Left colon (tissue), 2 donors: ENCODE measurements at regions not wholly inside any gene's neighbourhood (a gene's known extent, or its start where the extent isn't known, plus 50 kb on each side); places are given as distances from the start of the nearest gene placed in this dataset.

Experiments used
- ATAC-seq: fragments of 200-7000 bp; cut with Tn5 transposase; one replicate; pipeline ENCODE4 v1.9.1; 2020; ENCODE audit warnings: mild to moderate bottlenecking, moderate library complexity
- DNase-seq, 2 donors: peaks; one replicate each; pipeline ENCODE4 v3.0.0-alpha.2; 2020
- intact Hi-C, 2 donors: fragments of 100-400 bp; cut with DNase I in 1 of 2; cut with micrococcal nuclease in 1 of 2; formaldehyde crosslinking; loops; one replicate each; pipeline versions ENCODE4 v1.11.2 to v1.14.0; 2022; cut with DNase I, micrococcal nuclease
- donor health status: DM: no; HTN: no; CAD: no.
- donor health status: DM: yes; HTN: yes; CAD: no.

DNA sequence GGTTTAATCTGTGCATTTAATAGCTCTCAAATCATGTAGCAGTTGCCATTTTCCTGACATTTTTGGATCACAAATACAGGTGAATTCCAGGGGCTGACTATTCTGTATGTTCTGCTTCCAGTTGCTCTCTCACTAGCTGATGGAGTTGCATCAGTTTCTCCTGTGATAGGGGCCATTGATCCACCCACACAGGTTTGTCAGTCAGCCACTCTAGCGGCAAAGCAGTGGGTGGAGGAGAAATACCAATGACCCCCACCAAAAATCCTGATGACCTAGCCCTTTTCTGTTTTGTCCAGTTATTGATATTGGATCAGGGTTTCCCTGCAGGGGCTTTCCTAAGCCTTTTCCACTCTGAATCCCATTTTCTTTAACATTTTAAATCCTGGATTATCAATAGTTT, 72.3 kb upstream of the BTN3A2 start:
- intact Hi-C loops: no loop called here
- no peak for ATAC-seq
- DNase-seq: no peak

DNA sequence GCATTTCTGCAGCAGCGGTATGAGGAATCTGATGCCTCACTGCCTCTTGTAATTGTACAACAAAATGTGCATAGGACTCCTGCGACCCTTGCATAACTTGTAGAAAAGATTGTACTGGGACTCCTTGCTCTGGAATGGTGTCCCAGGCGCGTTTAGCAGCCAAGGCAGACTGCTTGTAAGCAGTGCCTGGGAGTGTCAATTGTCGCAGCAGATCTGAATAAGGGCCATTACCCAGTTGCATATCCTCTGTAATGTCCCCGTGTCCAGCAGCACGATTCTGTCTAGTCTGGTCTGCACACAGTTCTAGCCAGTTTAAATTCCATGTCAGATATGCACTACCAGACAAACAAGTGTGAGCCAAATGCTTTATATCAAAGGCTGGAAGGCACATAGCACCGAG, 70.7 kb upstream of the BTN3A2 start:
- DNase-seq: no peak
- intact Hi-C loops: no loop called here
- ATAC-seq: no peak

- intact Hi-C loops: no loop called here
- ATAC-seq (peak; percentile 96), DNase-seq (peak; percentile 29 to 53)
Observed at GRCh38 chr6:26295691-26296555, 69.1 kb upstream of the BTN3A2 start.

DNA sequence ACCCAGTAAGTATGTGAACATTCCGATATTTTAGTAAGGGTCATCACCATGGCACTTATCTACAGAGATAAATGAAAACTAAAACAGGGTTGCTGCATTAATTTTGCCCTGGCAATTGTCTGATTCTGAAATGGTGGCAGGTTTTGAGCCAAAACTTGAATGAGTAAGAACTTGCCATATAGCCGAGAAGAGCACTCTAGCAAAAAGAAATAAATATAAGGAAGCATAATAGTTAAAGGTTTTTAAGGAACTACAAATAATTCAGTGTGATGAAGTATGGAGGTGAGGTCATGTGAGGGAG, 68.5 kb upstream of the BTN3A2 start:
- DNase-seq (no peak), ATAC-seq (no peak)
- intact Hi-C loops: no loop called here

GRCh38 chr6:26296857-26297648, 67.9 kb upstream of the BTN3A2 start:
- ATAC-seq (no peak), DNase-seq (no peak)
- intact Hi-C loops: no loop called here

GRCh38 chr6:26299286-26300042, 65.5 kb upstream of the BTN3A2 start:
- intact Hi-C loops: no loop called here
- DNase-seq (no peak), ATAC-seq (no peak)

DNA sequence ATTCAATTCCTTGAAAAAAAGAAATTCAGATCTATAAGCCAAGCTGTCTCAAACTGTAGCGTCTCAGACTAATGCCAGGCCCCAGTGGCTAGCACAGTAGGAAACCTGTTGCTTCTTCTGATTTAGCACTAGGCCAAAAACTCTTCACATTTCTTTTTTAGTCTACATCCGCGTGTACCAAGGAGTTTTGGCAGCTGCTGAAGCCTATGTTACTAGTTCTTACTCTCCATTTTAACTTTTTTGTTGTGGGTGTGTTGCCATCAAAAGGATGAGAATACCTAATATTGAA, 65.0 kb upstream of the BTN3A2 start:
- no peak for DNase-seq
- no peak for ATAC-seq
- intact Hi-C loops: no loop called here

GRCh38 chr6:26300359-26300758, 64.6 kb upstream of the BTN3A2 start:
- ATAC-seq (no peak), DNase-seq (no peak)
- intact Hi-C loops: no loop called here

DNA sequence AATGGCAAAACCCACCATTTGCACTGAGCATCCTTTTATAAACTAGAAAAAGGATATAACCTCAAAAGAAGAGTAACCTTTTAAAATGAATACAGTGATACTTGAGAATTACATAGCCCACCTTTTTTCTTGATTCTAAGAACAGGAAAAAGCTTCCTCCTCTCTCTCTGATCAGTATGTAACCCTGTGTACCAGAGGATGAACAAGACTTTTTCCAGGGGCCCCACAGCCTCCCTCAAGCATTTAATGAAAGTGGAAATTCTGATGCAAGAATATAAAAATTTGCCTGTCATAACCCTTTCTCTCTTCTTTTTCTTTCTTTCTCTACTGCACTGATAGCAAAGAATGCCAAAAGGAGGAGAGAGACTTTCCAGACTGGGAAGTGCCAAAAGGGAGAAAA, 64.2 kb upstream of the BTN3A2 start:
- no peak for ATAC-seq
- intact Hi-C loops: no loop called here
- DNase-seq: no peak

DNA sequence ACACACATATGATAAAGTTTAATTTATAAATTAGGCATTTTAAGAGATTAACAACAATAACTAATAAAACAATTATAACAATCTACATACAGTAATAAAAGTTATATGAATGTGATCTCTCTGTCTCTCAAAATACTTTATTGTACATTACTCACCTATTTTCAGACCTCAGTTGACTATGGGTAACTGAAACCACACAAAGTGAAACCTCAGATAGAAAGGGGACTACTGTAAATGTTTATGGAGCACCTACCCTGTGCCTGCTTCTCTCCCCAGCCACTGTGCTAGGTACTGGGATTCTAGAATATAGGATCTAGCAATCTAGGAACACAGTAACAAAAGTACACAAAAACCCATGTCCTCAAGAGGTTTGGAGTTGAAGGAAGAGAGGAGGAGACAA, 63.4 kb upstream of the BTN3A2 start:
- DNase-seq: no peak
- ATAC-seq: no peak
- intact Hi-C loops: no loop called here

DNA sequence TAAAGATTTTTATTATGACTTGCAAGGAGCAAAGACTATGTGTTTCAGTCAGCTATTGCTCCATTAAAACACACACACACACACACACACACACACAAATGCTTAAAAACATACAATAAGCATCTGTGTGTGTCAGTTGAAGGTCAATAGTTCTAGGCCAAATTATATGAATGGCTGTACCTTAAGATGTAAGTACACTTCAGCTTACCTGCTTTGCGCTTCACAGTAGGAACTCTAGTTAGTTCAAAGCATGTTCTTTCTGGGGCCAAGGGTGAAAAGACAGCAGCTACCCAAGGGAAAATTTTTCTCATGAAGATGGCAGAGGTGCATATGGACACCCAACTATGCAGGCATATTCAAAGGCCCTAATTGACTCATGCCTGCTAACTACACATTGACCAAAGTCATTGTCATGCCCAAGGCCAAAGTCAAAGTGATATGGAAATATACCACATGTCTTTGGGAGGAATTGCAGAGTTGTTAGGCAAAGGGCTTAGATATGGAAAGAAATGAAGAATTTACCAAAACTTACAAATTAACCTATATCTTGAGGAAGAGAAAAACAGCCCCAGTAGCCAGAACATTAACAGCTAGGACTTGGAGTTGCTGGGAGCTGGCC, 61.9 kb upstream of the BTN3A2 start:
- DNase-seq (no peak), ATAC-seq (no peak)
- intact Hi-C loops: no loop called here

GRCh38 chr6:26304213-26304796, 60.7 kb upstream of the BTN3A2 start:
- DNase-seq (no peak), ATAC-seq (no peak)
- intact Hi-C loops: no loop called here

DNA sequence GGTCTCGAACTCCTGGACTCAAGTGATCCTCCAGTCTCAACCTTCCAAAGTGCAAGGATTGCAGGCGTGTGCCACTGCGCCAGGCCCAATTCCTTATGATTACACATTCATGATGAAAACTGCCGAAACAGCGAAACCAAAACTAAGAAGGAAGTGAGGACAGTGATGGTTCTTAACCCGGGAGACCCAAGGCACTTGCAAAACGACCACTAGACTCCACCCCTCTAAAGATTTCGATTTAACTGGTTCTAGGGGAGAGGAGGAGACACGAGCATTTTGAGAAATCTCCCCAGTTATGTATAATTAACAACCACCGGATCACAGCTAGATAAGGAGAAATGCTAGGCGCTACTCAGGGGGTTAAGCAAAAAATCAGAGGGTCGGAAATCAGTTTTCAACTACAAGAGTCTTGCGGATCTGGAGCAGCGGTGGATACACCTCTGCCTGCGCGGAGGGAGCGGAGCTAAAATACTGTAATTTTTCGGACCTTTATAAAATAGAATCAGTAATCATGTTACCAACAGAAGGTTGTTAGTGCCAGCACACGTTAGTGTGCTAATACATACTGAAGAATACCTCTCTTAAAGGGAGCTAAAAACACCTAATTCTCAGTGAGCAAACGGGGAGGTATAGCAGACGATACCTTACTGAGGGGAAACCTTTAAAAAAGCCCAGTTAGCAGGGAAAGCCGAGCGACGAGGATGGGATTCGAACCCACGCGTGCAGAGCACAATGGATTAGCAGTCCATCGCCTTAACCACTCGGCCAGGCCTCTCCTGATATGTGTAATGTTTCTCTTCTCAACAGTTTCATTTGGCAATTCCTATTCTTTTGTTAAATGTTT, 60.0 kb upstream of the BTN3A2 start:
- intact Hi-C loops: no loop called here
- peak; percentile 75 for ATAC-seq
- peak; percentile 57 to 65 for DNase-seq

- no peak for DNase-seq
- ATAC-seq: no peak
- intact Hi-C loops: no loop called here
Observed at GRCh38 chr6:26305641-26305969, 59.4 kb upstream of the BTN3A2 start.

GRCh38 chr6:26306232-26306631, 58.8 kb upstream of the BTN3A2 start:
- DNase-seq (no peak), ATAC-seq (no peak)
- intact Hi-C loops: no loop called here

- DNase-seq: no peak
- intact Hi-C loops: no loop called here
- ATAC-seq: no peak
Observed at GRCh38 chr6:26307850-26308249, 57.1 kb upstream of the BTN3A2 start.

- intact Hi-C loops: no loop called here
Observed at GRCh38 chr6:26309731-26310142, 55.3 kb upstream of the BTN3A2 start.

DNA sequence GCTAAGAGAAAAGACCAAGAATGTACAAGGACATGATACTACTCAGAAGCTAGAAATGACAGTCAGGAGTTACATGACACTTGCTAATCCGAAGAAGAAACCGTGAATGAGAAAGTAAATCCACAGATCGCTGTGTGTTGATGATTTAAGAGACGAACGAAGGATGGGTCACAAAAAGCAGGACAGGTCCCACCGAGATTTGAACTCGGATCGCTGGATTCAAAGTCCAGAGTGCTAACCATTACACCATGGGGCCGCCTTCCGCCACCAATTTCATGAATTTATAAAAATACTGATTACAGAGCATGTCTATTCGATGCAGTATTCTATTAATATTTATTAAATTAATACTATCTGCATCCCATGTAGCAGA, 54.0 kb upstream of the BTN3A2 start:
- DNase-seq (no peak), ATAC-seq (no peak)
- intact Hi-C loops: no loop called here

More at GRCh38 chr6:26309731-26310142, 55.3 kb upstream of the BTN3A2 start:
- ATAC-seq: no peak
- no peak for DNase-seq
